ENCODE measurements at regions not wholly inside any gene's neighbourhood (a gene's known extent, or its start where the extent isn't known, plus 50 kb on each side); places are given as distances from the start of the nearest gene placed in this dataset.
"Not testable (repeated sequence)": the region's sequence is repeated elsewhere in the genome, so short reads cannot be mapped to it uniquely, and the experiment has no call there.

DNA sequence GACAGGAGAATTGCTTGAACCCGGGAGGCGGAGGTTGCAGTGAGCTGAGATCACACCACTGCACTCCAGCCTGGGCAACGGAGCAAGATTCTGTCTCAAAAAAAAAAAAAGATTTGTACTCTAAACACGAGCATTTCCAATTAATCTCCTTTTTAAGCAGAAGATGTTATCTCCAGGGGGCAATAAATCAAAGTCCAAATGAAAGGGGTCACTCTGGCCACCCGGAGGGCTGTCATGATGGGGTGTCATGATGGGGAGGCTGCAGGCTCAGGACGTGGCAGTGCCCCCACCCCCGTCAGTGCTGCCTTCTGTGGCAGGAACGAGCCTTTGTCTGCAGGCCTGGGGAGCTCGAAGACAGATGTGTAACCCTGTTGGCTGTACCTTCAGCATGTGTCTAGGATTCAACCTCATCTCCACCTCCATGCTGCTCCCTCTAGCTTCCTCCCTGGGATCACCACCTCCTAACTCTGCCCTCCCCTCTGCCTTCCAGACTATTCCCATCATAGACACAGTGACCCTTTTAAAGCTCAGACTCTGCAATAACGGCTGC lies 76.9 kb upstream of the YWHAQ start:
- DNase-seq (ENCODE audit: low read depth in 4 of 4, low spot score in 2 of 4) = no peak

DNA sequence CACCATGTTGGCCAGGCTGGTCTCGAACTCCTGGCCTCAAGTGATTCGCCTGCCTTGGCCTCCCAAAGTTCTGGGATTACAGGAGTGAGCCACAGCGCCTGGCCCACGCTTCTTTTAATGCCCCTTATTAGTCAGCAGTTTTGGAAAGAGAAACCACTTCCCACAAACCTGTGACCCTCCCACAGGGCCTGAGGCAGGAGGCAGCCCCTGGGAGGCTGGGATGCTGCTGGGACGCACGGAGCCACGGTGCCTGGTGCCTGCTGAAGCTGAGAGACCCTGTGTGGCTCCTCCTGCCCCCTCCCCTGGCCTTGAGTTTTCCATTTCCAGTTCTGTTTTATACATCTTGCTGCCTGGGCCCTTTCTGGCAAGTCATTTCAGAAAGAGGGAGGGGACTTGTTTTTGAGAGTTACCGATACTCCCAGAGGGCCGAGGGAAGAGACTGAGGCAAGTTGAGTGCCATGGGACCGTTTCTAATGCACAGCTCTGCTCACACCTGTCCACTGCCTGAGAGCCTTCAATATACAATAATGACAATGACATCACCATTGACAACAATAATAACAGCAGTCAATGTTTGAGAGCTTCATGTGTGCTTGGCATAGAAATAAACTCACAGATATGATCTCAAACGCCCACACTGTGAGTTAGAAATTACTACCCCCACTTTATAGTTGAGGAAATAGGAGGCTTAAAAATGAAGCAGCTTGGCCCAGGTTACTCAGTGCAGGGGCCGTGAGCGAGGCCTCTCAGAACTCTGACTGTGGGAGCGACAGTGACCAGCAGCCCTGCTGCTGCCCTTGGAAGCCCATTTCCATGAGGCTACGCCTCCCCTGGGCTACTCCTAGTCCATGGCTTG lies 78.1 kb upstream of the YWHAQ start:
- DNase-seq (ENCODE audit: low read depth in 4 of 4, low spot score in 2 of 4) = no peak

DNA sequence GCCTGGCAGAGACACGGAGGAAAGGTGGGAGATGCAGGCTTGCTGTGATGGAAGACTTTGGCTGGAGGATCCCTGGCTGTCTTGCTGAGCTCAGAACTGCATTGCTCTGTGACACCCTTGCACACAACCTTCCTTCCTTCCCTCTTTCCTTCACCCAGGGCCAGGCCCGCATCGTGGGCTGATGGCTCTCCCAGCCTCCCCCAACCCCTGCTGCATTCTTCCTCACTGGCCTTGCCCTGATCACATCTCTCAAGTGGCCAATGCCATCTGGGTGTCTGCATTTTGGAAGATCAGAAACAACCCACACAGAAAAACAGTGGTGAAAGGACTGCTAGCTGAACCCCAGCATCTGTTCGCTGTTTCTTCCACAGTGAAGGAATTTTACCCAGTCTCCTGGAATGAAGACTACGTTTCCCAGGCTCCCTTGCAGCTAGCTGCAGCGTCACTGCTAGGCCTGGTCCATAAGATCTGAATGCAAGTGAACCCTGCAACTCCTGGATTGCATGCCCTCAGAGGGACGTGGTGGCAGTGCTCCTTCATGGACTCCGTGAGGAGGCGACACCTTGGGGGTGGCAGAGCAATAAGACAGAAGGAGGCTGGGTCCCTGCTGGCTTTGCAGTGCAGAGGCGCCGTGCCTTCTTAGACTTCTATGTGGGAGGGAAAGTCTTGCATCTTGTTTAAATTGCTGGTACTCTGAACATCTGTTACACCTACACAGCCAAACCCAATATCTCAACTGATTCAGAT lies 78.9 kb upstream of the YWHAQ start:
- no peak for DNase-seq (ENCODE audit: low read depth in 4 of 4, low spot score in 2 of 4)

DNA sequence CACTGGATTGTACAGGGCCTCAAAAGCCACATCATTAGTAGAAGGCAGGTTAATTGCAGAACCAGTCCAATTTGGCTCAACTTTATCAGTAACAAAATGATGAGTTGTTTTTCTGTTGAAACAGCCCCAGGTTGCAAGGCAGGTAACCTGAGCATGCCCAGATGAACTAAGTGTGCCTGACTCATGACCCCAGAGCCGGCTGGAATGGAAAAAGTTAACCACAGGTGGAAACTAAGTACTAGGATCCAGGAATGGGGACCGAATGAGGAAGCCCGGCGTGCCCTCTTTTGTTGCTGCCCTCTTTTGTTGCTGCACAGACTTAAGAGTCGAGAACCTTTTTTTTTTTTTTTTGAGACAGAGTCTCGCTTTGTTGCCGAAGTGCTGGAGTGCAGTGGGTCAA lies 79.5 kb upstream of the YWHAQ start:
- DNase-seq (ENCODE audit: low read depth in 4 of 4, low spot score in 2 of 4) = no peak

DNA sequence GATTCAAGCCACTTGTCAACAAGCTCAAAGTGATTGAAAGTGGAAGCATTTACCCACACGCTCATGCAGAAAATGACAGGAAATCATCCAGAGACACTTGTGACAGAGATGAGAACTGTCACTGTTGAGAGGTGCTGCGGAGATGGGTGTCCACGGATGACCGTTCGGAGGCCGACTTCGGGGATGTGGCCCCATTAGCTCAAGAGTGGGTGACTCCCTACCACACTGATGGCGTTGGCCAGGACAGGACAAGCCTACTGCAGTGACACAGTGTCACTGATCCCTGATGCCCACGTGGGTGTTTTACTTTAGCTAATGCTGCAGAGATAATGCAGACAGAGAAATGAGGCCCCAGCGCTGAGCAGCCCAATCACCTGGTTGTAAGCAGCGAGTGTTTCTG lies 81.5 kb upstream of the YWHAQ start:
- no peak for DNase-seq (ENCODE audit: low read depth in 4 of 4, low spot score in 2 of 4)

DNA sequence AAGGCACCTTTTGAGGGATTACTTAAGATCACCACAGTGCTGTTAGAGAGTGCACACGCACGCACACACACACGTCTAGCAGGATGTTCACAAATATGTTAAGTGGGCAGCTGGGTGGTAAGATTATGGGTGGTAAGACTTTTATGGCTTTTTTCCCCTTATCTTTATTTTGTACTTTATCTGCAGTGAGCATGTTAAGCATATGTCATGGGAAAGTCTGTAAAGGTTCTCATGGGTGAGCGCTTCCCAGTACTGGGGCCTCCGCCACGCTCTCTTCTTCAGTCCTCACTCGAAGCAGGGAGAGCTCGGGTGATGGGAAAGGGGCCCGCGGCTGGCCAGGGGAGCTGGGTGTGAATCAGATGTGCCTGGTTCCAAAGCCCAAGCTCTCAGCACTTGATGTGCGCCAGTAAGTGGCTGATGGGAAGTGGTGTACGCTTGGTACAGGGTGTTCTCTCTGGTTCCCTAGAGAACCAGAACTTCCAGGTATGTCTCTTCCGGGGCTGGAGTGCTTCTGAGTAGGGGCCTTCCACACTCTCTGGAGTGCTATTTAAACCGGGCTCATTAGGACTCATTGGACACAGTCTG lies 83.9 kb upstream of the YWHAQ start:
- no peak for DNase-seq (ENCODE audit: low read depth in 4 of 4, low spot score in 2 of 4)

DNA sequence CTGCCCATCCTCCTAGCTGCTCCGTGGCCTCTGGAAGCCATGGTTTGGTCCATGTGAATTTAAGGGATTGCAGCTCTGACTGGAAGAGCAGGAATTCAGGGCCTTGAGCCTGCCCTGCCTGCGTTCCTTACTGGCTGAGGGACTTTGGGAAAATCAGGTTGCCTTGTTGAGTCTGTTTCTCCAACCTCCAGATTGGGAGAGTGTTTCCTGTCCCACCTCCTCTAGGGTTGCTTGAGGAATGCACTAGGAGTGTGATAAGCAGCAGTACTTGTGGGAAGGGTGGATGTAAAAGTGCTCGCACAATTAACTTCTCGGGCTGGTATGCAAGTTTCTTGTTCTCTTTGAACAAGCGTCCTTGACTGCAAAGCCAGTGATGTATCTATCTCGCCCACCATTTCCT lies 84.4 kb upstream of the YWHAQ start:
- no peak for DNase-seq (ENCODE audit: low read depth in 4 of 4, low spot score in 2 of 4)

DNA sequence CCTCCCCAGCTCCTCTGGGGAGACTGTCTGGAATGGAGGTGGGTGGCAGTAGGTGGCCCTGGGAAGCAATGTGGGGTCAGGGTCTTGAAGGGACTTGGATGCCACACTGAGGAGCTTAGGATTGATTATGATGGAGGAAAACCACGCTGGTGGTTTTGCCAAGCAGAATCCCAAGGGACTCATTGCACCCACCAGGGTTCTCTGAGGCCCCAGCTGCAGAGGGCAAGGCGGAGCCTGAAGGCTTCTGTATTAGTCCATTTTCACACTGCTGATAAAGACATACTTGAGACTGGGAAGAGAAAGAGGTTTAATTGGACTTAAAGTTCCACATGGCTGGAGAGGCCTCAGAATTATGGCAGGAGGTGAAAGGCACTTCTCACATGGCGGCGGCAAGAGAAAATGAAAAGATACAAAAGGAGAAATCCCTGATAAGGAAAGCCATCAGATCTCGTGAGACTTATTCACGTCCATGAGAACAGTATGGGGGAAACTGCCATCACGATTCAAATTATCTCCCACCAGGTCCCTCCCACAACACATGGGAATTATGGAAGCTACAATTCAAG lies 87.2 kb upstream of the YWHAQ start:
- no peak for DNase-seq (ENCODE audit: low read depth in 4 of 4, low spot score in 2 of 4)

DNA sequence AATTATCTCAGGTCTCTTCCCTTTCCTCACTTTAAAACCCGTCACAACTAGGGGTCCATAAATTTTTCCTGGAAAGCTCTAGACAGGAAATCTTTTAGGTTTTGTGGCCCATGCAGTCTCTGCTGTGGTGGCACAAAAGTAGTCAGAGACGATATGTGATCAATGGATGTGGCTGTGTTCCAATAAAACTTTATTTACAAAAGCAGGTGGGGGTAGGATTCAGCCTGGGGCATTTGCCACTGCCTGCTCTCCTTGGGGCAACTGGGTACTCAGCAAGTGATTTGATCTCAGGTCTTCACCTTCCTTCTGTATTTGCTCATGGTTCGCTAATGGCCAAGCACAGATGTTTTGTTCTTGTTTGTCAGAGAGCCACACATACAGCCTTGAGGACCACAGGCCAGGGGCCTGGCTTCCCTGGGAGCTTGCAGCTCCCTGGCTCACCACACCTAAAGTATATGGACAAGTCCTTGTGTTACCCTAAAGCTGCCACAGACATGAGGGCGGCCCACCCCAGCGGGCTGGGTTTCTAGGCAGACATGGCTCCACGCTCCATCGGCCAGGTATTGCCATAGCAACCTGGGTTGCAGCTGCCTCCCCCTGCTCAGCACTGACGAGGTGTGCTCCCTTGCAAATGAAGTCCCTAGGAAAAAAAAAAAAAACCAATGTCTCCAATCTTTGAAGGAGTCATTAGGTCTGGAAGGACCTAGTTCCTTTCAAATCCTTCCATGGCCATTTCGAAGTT lies 89.7 kb upstream of the YWHAQ start:
- peak in 1 of 4 donors; percentile 47 for DNase-seq (ENCODE audit: low read depth in 4 of 4, low spot score in 2 of 4)

DNA sequence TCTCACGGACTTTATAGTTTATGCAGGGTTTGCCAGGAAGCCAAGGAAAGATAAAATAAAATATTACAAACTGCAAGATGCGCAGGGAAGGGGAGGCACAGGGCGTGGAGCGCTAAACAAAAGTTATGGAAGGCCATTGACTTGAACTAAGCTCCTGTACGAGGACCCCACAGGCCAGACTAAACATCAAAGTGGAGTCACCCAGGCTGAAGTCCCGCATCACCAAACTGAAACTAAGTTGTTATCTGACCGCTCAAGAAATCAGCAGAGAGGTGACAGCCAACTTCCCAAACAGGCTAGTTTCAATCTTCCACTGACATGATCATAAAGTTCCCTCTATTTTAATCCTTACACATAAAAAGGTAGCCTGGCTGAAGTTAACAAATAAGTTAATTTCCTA lies 90.5 kb upstream of the YWHAQ start:
- no peak for DNase-seq (ENCODE audit: low read depth in 4 of 4, low spot score in 2 of 4)

DNA sequence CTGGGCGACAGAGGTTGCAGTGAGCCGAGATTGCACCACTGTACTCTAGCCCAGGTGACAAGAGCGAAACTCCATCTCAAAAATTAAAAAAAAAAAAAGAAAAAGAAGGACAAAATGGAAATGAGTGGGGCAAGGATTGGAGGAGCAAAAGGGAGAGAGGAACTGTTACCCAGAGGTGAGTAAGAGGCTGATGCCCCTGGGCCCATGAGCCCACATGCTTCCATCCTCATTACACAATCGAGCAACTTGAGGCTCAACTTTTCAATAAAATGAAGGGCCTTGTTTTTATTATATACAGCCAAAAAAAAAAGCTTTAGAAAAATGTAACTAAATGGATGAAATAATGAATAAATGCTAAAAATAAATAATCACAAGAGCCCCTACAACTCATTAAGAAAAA lies 91.7 kb upstream of the YWHAQ start:
- no peak for DNase-seq (ENCODE audit: low read depth in 4 of 4, low spot score in 2 of 4)

DNA sequence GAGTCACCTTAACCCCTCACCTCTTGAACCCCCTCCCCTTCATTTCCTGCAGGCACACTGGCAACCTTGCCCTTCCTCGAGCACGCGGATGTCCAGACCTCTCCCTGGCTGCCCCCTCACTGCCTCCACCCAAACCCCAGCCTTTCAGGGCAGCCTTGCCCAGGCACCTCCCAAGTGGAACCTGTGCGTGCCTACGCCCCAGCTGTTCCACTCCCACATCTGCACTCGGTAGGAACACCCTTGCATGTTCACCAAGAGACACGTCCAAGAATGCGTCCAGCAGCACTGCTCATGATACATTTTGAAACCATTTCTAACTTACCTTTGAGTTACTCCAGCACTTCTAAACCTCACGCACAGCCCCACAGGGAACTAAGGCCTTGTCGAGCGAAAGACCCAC lies 93.8 kb upstream of the YWHAQ start:
- DNase-seq (ENCODE audit: low read depth in 4 of 4, low spot score in 2 of 4) = no peak

DNA sequence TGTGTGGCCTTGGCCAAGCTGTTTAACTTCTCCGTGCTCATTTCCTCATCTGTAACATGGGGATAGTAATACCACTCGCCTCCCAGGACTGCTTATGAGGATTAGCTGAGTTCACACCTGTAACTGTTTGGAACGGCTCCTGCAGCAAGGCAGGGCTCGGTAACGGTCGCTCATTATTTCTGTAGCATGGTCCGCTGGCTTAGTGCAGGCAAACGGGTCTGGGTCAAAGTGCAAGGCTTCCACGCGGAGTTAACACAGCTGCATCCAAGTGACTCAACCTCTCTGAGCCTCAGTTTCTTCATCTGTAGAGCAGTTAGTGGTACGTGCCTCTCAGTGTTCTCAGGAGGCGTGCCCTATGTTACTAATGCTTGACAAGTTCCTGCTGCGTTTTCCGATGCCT lies 94.3 kb upstream of the YWHAQ start:
- no peak for DNase-seq (ENCODE audit: low read depth in 4 of 4, low spot score in 2 of 4)

DNA sequence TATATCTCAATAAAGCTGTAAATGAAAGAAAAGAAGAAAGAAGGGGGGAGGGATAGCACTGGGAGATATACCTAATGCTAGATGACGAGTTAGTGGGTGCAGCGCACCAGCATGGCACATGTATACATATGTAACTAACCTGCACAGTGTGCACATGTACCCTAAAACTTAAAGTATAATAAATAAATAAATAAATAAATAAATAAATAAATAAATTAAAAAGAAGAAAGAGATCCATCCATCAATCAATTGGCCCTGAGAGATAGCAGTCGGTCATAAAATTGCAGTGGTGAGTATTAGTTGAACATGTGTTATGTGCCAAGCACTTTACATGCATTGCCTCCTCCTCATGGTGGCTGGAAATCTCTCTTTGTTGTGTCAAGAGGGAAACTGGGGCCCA lies 95.2 kb upstream of the YWHAQ start:
- not testable (repeated sequence) for DNase-seq (ENCODE audit: low read depth in 4 of 4, low spot score in 2 of 4)

DNA sequence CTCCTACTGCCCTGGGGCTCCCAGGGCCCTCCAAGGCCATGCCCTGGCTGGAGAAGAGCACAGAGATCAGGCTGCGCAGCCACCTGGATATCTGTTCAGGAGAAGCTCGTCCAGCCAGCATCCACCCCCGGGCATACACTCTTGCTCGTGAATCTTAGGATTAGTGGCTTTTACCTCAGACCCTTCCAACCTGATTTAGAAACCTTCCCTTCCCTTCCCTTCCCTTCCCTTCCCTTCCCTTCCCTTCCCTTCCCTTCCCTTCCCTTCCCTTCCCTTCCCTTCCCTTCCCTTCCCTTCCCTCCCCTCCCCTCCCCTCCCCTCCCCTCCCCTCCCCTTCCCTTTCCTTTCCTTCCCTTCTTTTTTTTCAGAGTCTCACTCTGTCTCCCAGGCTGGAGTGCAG lies 99.7 kb upstream of the YWHAQ start:
- not testable (repeated sequence) for DNase-seq (ENCODE audit: low read depth in 4 of 4, low spot score in 2 of 4)

DNA sequence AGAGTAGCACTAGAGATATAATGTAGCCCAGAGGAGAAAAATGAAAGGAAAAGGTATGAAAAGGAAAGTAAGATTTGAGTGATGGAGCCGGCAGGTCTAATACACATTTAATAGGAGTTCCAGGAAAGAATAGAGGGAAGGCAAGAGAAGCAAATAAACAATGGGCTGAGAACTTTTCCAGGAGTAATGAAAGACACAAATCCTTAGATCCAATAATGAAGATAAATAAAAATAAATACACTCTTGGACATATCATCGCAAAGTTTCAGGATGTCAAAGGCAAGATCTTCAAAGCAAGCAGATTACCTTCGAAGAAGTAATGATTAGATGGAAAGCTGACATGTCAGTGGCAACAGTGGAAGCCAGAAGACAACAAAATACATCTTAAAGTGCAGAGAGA lies 102.0 kb upstream of the YWHAQ start:
- no peak for DNase-seq (ENCODE audit: low read depth in 4 of 4, low spot score in 2 of 4)

DNA sequence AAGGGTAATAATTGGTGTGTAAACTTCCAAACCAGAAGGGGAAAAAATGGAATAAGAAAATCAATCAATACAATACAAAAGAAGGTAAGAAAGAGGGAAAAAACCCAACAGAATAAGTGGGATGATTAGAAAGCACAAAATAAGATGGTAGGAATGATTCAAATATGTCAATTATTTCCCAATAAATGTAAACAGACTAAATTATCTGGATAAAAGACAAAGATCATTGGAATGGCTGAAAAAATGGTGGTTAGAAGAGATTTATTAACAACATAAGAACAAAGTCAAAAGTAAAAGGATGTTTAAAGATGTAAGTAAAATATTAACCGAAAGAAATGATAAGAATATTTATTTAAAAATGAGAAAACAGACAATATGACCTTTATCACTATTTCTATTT lies 103.5 kb upstream of the YWHAQ start:
- DNase-seq (ENCODE audit: low read depth in 4 of 4, low spot score in 2 of 4) = no peak

DNA sequence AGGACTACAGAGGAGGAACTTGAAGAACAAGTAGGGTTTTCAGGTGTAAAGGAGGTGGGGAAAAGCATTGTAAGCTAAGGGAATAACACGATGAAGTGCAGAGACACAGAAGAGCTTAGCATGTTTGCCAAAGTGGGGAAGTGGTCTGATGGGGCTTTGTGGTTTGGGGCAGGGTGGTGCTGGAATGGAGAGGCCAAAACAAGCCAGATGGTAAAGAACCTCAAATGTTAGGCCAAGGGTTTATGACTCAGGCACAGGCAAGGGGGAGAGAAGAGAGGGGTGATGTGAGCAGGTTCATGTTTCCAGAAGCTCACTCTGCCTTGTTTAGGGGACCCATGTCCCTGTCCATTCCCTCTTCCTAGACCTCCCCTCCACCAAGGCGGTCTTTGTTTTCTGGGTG lies 104.5 kb upstream of the YWHAQ start:
- no peak for DNase-seq (ENCODE audit: low read depth in 4 of 4, low spot score in 2 of 4)

DNA sequence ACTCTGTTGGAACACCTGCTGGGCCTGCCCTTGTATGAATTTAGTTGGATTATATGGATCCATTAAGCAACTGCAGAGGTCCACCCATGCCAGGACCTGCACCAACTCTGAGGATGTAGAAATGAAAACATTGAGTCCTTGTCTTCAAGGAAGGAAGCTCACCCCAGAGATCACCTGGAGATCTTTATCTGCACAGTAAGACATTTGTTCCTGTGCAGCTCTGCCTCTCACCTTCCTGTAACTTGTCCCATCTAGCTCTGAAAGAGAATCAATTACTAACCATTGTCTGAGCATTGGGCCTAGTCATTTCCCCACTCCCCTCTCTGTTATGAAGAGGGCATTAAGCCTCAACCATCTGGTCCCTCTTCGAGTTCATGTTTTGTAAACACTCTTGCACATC lies 105.2 kb upstream of the YWHAQ start:
- no peak for DNase-seq (ENCODE audit: low read depth in 4 of 4, low spot score in 2 of 4)

DNA sequence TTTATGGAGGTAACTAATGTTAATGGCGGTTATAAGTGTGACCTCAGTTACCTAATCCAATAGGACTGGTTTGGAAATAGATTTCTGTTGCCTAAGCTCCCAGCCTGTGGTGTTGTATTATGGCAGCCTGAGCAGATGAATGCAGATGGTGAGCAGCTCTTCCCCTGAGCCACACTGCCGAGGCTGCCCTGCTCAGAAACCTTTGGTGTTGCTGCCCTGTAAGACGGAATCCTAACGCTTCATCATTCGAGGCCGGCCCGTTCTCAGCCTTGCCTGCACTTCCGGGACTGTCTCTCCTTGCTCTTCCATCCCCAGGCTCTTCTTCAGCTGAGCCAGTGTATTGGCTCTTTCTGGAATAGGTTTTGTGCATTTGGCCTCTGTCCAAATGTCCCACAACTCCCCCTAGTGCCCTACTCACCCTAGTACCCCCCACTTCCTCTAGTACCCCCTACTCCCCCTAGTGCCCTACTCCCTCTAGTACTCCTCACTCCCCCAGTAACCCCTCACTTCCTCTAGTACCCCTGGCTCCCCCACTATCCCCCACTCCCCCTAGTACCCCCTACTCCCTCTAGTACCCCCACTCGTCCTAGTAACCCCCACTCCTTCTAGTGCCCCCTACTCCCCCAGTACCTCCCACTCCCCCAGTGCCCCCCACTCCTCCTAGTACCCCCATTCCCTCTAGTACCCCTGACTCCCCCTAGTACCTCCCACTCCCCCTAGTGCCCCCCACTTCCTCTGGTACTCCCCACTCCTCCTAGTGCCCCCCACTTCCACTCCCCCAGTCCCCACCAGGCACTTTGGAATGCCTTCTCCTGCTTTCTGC lies 106.0 kb upstream of the TAF1B start:
- no peak for DNase-seq (ENCODE audit: low read depth in 4 of 4, low spot score in 2 of 4)
